B cell (primary cell): ENCODE measurements at regions not wholly inside any gene's neighbourhood (a gene's known extent, or its start where the extent isn't known, plus 50 kb on each side); places are given as distances from the start of the nearest gene placed in this dataset.

Experiments
- EZH2 ChIP-seq: IDR thresholded peaks from 2 replicates; pipeline ENCODE4 v1.6.1; 2012; ENCODE audit warnings: borderline replicate concordance, low read depth, mild to moderate bottlenecking, moderate library complexity, low read length; ENCODE audit not compliant: insufficient read depth, poor library complexity, severe bottlenecking
- TF ChIP-seq, protein P1 (sequence below): fragments of 200-600 bp; IDR thresholded peaks from one replicate; pipeline ENCODE4 v1.8.0; 2022; ENCODE audit warnings: antibody characterized with exemption, mild to moderate bottlenecking

DNA sequence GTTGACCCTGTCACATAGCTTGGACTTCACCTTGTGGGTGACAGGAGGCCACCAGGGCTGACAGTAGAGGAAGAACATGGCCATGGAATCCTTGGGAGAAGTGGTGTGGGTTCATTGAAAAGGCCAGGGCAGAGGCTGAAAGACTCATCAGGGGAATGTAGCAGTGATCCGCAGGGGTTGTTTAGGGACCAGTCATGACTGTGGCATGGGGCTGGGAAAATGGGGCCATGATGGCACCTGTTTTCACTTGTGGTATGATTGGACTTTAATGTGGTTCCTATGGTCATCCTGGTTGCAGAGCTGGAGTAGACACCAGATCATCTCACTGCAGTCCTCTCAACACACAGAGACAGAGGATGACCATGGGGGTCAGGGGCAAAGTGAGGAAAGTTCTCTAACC lies 66.7 kb upstream of the MYEOV start:
- TF ChIP-seq, protein P1, sequence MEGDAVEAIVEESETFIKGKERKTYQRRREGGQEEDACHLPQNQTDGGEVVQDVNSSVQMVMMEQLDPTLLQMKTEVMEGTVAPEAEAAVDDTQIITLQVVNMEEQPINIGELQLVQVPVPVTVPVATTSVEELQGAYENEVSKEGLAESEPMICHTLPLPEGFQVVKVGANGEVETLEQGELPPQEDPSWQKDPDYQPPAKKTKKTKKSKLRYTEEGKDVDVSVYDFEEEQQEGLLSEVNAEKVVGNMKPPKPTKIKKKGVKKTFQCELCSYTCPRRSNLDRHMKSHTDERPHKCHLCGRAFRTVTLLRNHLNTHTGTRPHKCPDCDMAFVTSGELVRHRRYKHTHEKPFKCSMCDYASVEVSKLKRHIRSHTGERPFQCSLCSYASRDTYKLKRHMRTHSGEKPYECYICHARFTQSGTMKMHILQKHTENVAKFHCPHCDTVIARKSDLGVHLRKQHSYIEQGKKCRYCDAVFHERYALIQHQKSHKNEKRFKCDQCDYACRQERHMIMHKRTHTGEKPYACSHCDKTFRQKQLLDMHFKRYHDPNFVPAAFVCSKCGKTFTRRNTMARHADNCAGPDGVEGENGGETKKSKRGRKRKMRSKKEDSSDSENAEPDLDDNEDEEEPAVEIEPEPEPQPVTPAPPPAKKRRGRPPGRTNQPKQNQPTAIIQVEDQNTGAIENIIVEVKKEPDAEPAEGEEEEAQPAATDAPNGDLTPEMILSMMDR, result no peak
- no peak for TF ChIP-seq EZH2
